Endodermal cell (in vitro differentiated cells): ENCODE measurements at regions not wholly inside any gene's neighbourhood (a gene's known extent, or its start where the extent isn't known, plus 50 kb on each side); places are given as distances from the start of the nearest gene placed in this dataset.
"Not testable (repeated sequence)": the region's sequence is repeated elsewhere in the genome, so short reads cannot be mapped to it uniquely, and the experiment has no call there.

Experiments used
- DNase-seq: peaks from one replicate; pipeline ENCODE4 v3.0.0-alpha.2; 2017
- H3K27ac ChIP-seq: 2 replicates; pipeline ENCODE4 v1.5.1; 2013; ENCODE audit warnings: mild to moderate bottlenecking, low read depth, low read length, moderate library complexity
- H3K27me3 ChIP-seq: 2 replicates; pipeline ENCODE4 v1.6.1; 2013; ENCODE audit warnings: mild to moderate bottlenecking, low read length, moderate library complexity; ENCODE audit not compliant: insufficient read depth, control insufficient read depth, poor library complexity, severe bottlenecking
- H3K36me3 ChIP-seq: 2 replicates; pipeline ENCODE4 v1.7.0; 2013; ENCODE audit warnings: mild to moderate bottlenecking, low read length, moderate library complexity; ENCODE audit not compliant: control insufficient read depth, insufficient read depth
- H3K4me1 ChIP-seq: one replicate; pipeline ENCODE4 v1.7.0; 2013; ENCODE audit warnings: low read length; ENCODE audit not compliant: control insufficient read depth, insufficient read depth
- H3K4me3 ChIP-seq: 2 replicates; pipeline ENCODE4 v1.5.1; 2013; ENCODE audit warnings: mild to moderate bottlenecking, low read length, moderate library complexity
- H3K9ac ChIP-seq: 2 replicates; pipeline ENCODE4 v1.6.1; 2013; ENCODE audit warnings: mild to moderate bottlenecking, low read length, moderate library complexity; ENCODE audit not compliant: poor library complexity, severe bottlenecking; ENCODE audit errors: extremely low read depth
- H3K9me3 ChIP-seq: 2 replicates; pipeline ENCODE4 v1.6.1; 2013; ENCODE audit warnings: mild to moderate bottlenecking, low read length, moderate library complexity; ENCODE audit not compliant: control insufficient read depth
- H3K27ac Mint-ChIP-seq: 2 replicates; pipeline ENCODE4 v1.8.0; 2020; ENCODE audit warnings: mixed read lengths
- H3K27me3 Mint-ChIP-seq: 2 replicates; pipeline ENCODE4 v1.8.0; 2021; ENCODE audit warnings: mild to moderate bottlenecking, mixed read lengths; ENCODE audit not compliant: insufficient read depth
- H3K36me3 Mint-ChIP-seq: 2 replicates; pipeline ENCODE4 v1.8.0; 2020; ENCODE audit warnings: low read depth, mixed read lengths
- H3K4me1 Mint-ChIP-seq: 2 replicates; pipeline ENCODE4 v1.8.0; 2020; ENCODE audit warnings: mixed read lengths
- H3K4me3 Mint-ChIP-seq: 2 replicates; pipeline ENCODE4 v1.8.0; 2020; ENCODE audit warnings: mild to moderate bottlenecking, moderate library complexity, mixed read lengths
- H3K9me3 Mint-ChIP-seq: 2 replicates; pipeline ENCODE4 v1.8.0; 2020; ENCODE audit warnings: mild to moderate bottlenecking, mixed read lengths
- WGBS, 2 experiments: methylation state at CpG; one replicate each; pipeline versions ENCODE4 v1.1.5 to v1.1.7; 2013; ENCODE audit warnings: missing lambda C conversion rate in 2 of 2, mixed read lengths in 1 of 2; ENCODE audit not compliant: insufficient coverage in 1 of 2, insufficient read length in 1 of 2; 5-methylcytosine and 5-hydroxymethylcytosine counted together
- TF ChIP-seq, protein P1 (sequence below): fragments of 200-600 bp; sonication (generic); conservative IDR thresholded peaks from 2 replicates; pipeline ENCODE4 v1.5.0; 2021; ENCODE audit warnings: antibody characterized with exemption, mild to moderate bottlenecking

- H3K27me3 ChIP-seq: no peaks in the 10 kb centered on the region
- peaks cover 16% of the 10 kb centered on the region for H3K4me1 Mint-ChIP-seq
- H3K4me3 Mint-ChIP-seq: no peak overlapping the region
- H3K9ac ChIP-seq: no peak overlapping the region
- DNase-seq: no peak
- H3K9me3 ChIP-seq: no peaks in the 10 kb centered on the region
- peaks cover 4% of the 10 kb centered on the region for H3K4me1 ChIP-seq
- H3K27ac ChIP-seq: no peak overlapping the region
- H3K36me3 Mint-ChIP-seq: no peaks in the 10 kb centered on the region
- H3K27me3 Mint-ChIP-seq: peaks cover 2% of the 10 kb centered on the region
- no peaks in the 10 kb centered on the region for H3K36me3 ChIP-seq
- no peak overlapping the region for H3K4me3 ChIP-seq
- no CpG with 5 or more reads among the region's 1 CpG for WGBS, 2 experiments
- H3K27ac Mint-ChIP-seq: no peak overlapping the region
- peaks cover 2% of the 10 kb centered on the region for H3K9me3 Mint-ChIP-seq
- TF ChIP-seq, protein P1, sequence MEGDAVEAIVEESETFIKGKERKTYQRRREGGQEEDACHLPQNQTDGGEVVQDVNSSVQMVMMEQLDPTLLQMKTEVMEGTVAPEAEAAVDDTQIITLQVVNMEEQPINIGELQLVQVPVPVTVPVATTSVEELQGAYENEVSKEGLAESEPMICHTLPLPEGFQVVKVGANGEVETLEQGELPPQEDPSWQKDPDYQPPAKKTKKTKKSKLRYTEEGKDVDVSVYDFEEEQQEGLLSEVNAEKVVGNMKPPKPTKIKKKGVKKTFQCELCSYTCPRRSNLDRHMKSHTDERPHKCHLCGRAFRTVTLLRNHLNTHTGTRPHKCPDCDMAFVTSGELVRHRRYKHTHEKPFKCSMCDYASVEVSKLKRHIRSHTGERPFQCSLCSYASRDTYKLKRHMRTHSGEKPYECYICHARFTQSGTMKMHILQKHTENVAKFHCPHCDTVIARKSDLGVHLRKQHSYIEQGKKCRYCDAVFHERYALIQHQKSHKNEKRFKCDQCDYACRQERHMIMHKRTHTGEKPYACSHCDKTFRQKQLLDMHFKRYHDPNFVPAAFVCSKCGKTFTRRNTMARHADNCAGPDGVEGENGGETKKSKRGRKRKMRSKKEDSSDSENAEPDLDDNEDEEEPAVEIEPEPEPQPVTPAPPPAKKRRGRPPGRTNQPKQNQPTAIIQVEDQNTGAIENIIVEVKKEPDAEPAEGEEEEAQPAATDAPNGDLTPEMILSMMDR: no peak
These were observed 233.2 kb upstream of the DAB2 start for GRCh38 chr5:39657943-39658342.

DNA sequence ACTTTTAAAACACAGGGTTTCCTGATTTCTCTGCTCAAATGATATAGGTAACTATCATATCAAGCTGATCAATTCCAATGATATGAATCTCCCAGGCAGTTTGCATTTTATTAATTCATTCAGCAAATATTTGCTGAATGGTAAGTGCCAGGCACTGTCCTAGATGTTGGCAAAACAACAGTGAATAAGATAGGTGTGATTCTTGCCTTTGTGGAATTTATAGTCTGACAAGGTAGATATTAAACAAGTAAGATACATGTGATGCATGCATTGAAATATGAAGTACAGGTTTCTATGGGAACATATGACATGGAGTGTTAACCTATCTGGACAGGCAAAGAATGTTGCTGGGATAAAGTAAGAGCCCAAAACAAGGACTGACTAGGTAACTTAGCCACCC, 231.8 kb upstream of the DAB2 start:
- Mint-ChIP-seq H3K36me3 (no peaks in the 10 kb centered on the region), H3K27ac (no peak overlapping the region), H3K4me1 (peaks cover 14% of the 10 kb centered on the region), H3K9me3 (peaks cover 5% of the 10 kb centered on the region), H3K4me3 (no peak overlapping the region), H3K27me3 (peaks cover 2% of the 10 kb centered on the region)
- Histone ChIP-seq H3K27me3 (no peaks in the 10 kb centered on the region), H3K36me3 (no peaks in the 10 kb centered on the region), H3K4me3 (no peak overlapping the region), H3K9ac (no peak overlapping the region), H3K4me1 (peaks cover 4% of the 10 kb centered on the region), H3K9me3 (no peaks in the 10 kb centered on the region), H3K27ac (no peak overlapping the region)
- TF ChIP-seq, protein P1: no peak
- no peak for DNase-seq

DNA sequence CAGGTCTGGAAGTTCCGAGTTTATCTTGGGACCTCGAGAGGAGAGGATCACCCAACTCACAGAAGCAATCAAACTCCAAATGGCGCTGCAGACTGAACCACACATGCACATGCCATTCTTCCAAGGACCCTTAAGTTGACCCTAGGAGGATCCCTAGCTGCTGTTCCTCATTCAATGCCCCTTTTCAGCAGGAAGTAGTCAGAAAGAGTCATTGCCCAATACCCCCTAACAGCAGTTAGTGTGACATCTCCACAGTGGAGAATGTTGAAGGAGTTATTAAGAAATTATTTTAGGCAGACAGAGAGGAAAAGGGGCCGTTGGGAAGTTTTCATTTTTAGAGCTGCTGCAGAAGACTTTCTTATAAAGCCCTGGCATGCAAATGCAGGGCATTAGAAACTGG, 229.9 kb upstream of the DAB2 start:
- Histone ChIP-seq H3K4me3 (no peak overlapping the region), H3K4me1 (peaks cover 4% of the 10 kb centered on the region), H3K9me3 (no peaks in the 10 kb centered on the region), H3K36me3 (no peaks in the 10 kb centered on the region), H3K27ac (no peak overlapping the region), H3K27me3 (no peaks in the 10 kb centered on the region), H3K9ac (no peak overlapping the region)
- Mint-ChIP-seq H3K27ac (no peak overlapping the region), H3K4me1 (no peaks in the 10 kb centered on the region), H3K27me3 (peaks cover 2% of the 10 kb centered on the region), H3K36me3 (no peaks in the 10 kb centered on the region), H3K4me3 (no peak overlapping the region), H3K9me3 (peaks cover 5% of the 10 kb centered on the region)
- no peak for DNase-seq
- 93 to 100% methylated on average over 2 to 4 of the region's 4 CpGs for WGBS, 2 experiments
- TF ChIP-seq, protein P1: no peak

DNA sequence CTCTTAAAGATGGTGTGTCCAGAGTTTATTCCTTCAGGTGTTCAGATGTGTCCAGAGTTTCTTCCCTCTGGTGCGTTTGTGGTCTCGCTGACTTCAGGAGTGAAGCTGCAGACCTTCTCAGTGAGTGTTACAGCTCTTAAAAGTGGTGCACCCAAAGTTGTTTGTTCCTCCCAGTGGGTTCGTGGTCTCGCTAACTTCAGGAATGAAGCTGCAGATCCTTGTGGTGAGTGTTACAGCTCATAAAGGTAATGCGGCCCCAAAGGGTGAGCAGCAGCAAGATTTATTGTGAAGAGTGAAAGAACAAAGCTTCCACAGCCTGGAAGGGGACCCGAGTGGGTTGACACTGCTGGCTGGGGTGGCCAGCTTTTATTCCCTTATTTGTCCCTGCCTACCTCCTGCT, 227.7 kb upstream of the DAB2 start:
- DNase-seq, H3K27me3 ChIP-seq, H3K36me3 Mint-ChIP-seq, H3K27ac Mint-ChIP-seq, H3K4me3 ChIP-seq, H3K4me1 Mint-ChIP-seq, H3K4me3 Mint-ChIP-seq, H3K36me3 ChIP-seq, H3K27ac ChIP-seq, H3K9me3 Mint-ChIP-seq, H3K9ac ChIP-seq, H3K9me3 ChIP-seq, H3K4me1 ChIP-seq, H3K27me3 Mint-ChIP-seq: not testable (repeated sequence)
- WGBS, 2 experiments: 80 to 100% methylated on average over 2 to 6 of the region's 6 CpGs
